GM12873 (cell line): ENCODE measurements at regions not wholly inside any gene's neighbourhood (a gene's known extent, or its start where the extent isn't known, plus 50 kb on each side); places are given as distances from the start of the nearest gene placed in this dataset.

Experiments
- TF ChIP-seq, protein P1 (sequence below): IDR thresholded peaks from 2 replicates; pipeline ENCODE4 v1.5.1; 2012; ENCODE audit warnings: low read depth, mild to moderate bottlenecking, moderate library complexity, low read length, control low read depth; ENCODE audit not compliant: insufficient read depth; ENCODE audit errors: missing control alignments

DNA sequence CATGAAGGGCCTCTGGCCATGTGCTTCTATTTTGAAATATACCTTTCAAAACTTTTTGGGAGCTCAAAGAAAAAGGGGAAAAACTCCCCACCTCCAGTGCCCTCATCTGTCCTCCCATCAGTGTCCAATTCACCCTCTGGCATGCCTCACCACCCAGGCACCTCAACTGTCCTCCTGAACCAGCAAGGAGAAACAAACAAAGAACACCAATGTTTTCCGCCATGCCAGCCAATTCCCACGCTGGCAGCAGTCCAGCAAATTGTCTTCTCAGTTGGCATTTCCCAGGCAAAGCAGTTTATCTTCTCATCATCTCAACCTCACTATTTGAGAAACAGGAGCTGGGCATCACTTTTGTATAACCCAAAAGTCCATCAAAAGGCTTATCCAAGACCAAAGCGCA lies 496.9 kb downstream of the SOX6 start:
- TF ChIP-seq, protein P1, sequence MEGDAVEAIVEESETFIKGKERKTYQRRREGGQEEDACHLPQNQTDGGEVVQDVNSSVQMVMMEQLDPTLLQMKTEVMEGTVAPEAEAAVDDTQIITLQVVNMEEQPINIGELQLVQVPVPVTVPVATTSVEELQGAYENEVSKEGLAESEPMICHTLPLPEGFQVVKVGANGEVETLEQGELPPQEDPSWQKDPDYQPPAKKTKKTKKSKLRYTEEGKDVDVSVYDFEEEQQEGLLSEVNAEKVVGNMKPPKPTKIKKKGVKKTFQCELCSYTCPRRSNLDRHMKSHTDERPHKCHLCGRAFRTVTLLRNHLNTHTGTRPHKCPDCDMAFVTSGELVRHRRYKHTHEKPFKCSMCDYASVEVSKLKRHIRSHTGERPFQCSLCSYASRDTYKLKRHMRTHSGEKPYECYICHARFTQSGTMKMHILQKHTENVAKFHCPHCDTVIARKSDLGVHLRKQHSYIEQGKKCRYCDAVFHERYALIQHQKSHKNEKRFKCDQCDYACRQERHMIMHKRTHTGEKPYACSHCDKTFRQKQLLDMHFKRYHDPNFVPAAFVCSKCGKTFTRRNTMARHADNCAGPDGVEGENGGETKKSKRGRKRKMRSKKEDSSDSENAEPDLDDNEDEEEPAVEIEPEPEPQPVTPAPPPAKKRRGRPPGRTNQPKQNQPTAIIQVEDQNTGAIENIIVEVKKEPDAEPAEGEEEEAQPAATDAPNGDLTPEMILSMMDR, result no peak

DNA sequence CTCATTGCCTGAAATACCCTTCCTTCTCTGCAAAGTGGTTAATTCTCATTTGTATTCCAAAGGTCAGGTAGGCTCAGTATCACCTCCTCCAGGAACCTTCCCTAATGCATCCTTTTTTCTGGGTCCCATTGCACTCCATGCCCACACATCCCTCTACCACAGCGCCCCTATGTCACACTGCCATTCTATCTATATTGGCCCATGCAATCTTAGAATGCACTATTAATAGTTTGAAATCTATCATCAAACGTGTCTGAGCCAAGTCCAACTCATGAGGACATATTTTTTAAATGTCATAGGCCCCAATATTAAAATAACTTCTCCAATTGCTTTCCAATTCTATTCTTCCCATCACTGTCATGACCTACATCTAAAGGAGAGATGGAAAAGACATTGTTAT lies 495.1 kb downstream of the SOX6 start:
- TF ChIP-seq, protein P1, result no peak

DNA sequence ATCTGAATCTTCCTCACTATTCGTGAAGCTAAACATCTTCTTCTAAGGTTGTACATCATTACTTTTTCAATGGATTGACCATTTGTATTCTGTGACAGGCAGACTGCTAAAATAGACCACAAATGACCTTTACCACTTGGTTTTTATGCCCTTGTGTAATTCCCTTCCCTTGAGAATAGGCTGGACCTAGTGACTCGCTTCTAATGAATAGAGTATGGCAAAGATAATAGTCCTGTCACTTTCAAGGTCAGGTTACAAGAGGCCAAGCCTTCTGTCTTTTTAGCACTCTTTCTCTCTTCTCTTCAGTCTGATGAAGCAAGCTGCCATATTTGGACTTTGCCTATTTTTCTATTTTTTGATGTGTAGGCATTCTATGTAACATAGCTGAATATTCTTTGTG lies 492.9 kb downstream of the SOX6 start:
- TF ChIP-seq, protein P1, result no peak

DNA sequence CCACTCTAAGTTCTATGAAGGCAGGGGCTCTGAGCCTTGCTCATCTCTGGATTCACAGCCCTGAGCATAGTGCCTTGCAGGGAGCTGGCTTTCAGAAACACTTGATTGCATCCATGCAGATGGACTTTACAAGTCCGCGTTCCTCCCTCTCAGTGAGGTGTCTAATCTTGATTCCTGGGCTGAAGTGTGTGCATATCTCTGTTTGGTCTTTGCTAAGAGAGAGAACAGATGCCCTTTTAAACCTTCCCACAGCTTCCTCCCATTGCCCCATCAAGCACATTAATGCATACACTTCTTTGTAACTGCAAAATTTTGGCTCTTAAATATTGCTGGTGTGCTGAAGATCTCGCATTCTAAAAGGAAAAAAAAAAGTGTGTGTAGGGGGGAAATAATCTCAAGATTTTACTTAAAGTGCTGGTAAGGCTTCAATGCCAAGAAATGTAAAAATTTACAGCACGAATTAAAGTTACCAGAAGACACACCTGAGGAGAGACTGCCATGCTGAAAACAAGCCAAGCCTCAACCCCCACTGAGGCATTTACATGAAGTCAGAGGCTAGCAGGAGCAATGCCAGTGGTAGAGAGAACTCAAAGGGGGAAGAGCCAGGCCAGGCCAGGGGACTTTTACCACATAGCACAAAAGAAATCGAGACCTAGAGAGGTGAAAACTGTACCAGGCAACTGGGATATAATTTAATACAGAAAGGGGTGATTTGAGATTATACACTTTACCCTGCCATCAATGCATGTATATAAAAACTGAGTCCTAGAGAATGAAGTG lies 492.1 kb downstream of the SOX6 start:
- TF ChIP-seq, protein P1, result no peak

DNA sequence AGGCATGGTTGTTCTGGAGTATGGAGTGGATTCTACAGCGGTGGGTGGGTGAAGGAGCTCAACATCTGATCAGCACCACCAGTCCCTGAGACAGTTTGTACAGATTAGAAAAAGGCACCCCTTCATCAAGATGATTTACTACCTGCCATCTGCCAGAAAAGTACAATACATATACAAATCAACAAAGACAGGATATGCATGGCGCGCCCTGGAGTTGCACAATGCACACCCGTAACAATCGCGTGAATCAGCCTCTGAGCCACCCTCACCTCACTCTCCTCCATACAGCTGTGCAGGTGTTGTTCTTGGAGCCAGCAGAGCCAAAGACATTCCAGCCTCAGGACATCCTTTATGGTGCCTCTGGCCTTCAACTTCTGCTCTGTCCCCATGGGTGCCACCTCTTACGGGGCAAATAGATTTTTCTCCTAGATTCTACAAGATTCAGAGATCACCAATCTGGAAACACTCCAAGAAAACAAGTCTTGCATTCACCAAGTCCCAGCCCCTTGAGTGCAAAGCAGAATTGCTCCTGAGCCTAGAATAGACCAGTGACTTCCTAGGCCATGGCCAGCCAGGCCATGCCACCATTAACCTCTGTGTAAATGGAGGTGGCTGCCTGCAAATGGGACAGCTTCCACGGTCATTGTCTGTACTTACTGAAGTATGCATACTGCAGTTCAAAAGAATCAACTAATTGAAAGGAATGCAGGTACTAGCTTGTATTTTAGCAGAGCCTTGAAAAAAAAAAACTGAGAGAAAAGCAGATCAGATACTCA lies 490.9 kb downstream of the SOX6 start:
- TF ChIP-seq, protein P1, result no peak

DNA sequence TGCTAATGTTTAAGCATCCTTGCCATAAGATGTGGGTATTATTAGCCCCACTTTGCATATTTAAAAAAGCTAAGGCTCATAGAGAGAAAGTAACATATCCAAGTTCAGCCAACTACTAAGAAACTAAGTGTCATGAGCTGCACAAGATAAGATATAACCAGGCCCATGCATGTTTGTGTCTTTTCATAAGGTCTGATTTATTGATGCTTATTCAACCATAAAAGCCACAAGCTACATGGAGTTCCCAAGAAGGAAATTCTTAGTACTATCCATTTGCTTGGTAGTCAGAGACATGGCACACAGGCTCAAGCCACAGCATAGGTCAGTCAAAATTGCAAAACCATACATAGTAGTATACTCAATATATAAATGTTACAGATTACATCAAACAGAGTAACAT lies 488.5 kb downstream of the SOX6 start:
- TF ChIP-seq, protein P1, result no peak

DNA sequence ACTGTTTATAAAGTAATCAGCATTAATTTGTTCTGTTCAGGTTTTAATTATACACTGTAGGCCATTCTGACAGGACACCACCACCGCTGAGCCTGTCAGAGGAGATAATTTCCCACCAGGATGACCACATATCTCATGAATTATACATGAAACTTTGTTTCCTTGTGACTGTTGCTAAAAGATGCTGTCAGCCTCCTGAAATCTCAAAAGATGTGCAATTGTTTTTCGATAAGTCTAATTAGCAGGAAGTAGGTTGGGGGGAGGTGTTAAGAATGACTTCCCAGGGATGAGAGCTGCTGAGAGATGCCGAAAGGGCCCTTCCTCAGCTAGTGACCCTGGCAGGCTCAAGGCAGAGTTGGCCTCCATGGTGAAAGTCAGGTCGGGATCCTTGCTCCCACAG lies 485.4 kb downstream of the SOX6 start:
- TF ChIP-seq, protein P1, result no peak
